Neuronal stem cell (in vitro differentiated cells): ENCODE measurements at regions not wholly inside any gene's neighbourhood (a gene's known extent, or its start where the extent isn't known, plus 50 kb on each side); places are given as distances from the start of the nearest gene placed in this dataset.

Experiments used
- DNase-seq: peaks from one replicate; pipeline ENCODE4 v3.0.0-alpha.2; 2013; ENCODE audit warnings: low spot score
- H2AFZ ChIP-seq: one replicate; pipeline ENCODE4 v1.6.1; 2013; ENCODE audit warnings: mild to moderate bottlenecking, low read length, inconsistent platforms
- H2AK5ac ChIP-seq: 2 replicates; pipeline ENCODE4 v1.6.1; 2013; ENCODE audit warnings: low read depth, mild to moderate bottlenecking, inconsistent platforms, low read length, moderate library complexity, mixed read lengths
- H2BK120ac ChIP-seq: 2 replicates; pipeline ENCODE4 v1.6.1; 2013; ENCODE audit warnings: low read depth, mild to moderate bottlenecking, inconsistent platforms, low read length, moderate library complexity, mixed read lengths
- H2BK12ac ChIP-seq: one replicate; pipeline ENCODE4 v1.6.1; 2013; ENCODE audit warnings: low read length, inconsistent platforms
- H2BK15ac ChIP-seq: 2 replicates; pipeline ENCODE4 v1.6.1; 2013; ENCODE audit warnings: mild to moderate bottlenecking, low read length, inconsistent platforms, mixed read lengths
- H2BK5ac ChIP-seq: one replicate; pipeline ENCODE4 v1.6.1; 2013; ENCODE audit warnings: inconsistent platforms, mild to moderate bottlenecking, low read length, moderate library complexity
- H3K14ac ChIP-seq: one replicate; pipeline ENCODE4 v1.6.1; 2013; ENCODE audit warnings: low read length, inconsistent platforms
- H3K18ac ChIP-seq: 2 replicates; pipeline ENCODE4 v1.6.1; 2013; ENCODE audit warnings: low read length, inconsistent platforms
- H3K23ac ChIP-seq: 2 replicates; pipeline ENCODE4 v1.6.1; 2013; ENCODE audit warnings: low read depth, mild to moderate bottlenecking, mixed read lengths, low read length, inconsistent platforms; ENCODE audit not compliant: poor library complexity
- H3K27ac ChIP-seq: replicated peaks from 3 replicates; pipeline ENCODE4 v1.5.1; 2013; ENCODE audit warnings: low read length, inconsistent platforms
- H3K27me3 ChIP-seq, 3 experiments: 2 replicates each; pipeline ENCODE4 v1.6.1; 2013; ENCODE audit warnings: low read length in 3 of 3, mild to moderate bottlenecking in 2 of 3, inconsistent platforms in 1 of 3, low read depth in 1 of 3, mixed read lengths in 1 of 3, moderate library complexity in 1 of 3; ENCODE audit not compliant: control insufficient read depth in 3 of 3, insufficient read depth in 3 of 3
- H3K36me3 ChIP-seq, 2 donors: replicated peaks in 1 of 2; 2 replicates each; pipeline ENCODE4 v1.6.1; 2013; ENCODE audit warnings: low read length in 2 of 2; ENCODE audit not compliant: control insufficient read depth in 2 of 2, insufficient read depth in 2 of 2
- H3K4ac ChIP-seq: 2 replicates; pipeline ENCODE4 v1.6.1; 2013; ENCODE audit warnings: inconsistent platforms, mild to moderate bottlenecking, low read length, moderate library complexity
- H3K4me1 ChIP-seq, 2 donors: 1 replicate in 1 of 2; 2 replicates in 1 of 2; pipeline ENCODE4 v1.6.1; 2013; ENCODE audit warnings: low read length in 2 of 2, low read depth in 1 of 2; ENCODE audit not compliant: control insufficient read depth in 2 of 2, insufficient read depth in 1 of 2
- H3K4me2 ChIP-seq: one replicate; pipeline ENCODE4 v1.6.1; 2013; ENCODE audit warnings: mild to moderate bottlenecking, low read length, inconsistent platforms; ENCODE audit not compliant: insufficient read depth, poor library complexity, severe bottlenecking
- H3K4me3 ChIP-seq, 2 donors: 2 replicates each; pipeline ENCODE4 v1.5.1; 2013; ENCODE audit warnings: low read length in 2 of 2, mild to moderate bottlenecking in 2 of 2, inconsistent platforms in 1 of 2, moderate library complexity in 1 of 2
- H3K79me1 ChIP-seq: one replicate; pipeline ENCODE4 v1.6.1; 2013; ENCODE audit warnings: low read depth, mild to moderate bottlenecking, inconsistent platforms, low read length, moderate library complexity
- H3K9ac ChIP-seq: one replicate; pipeline ENCODE4 v1.6.1; 2013; ENCODE audit warnings: mild to moderate bottlenecking, low read depth, low read length, inconsistent platforms; ENCODE audit not compliant: poor library complexity
- H3K9me3 ChIP-seq, 2 donors: replicated peaks in 1 of 2; 2 replicates each; pipeline versions ENCODE3 to v1.6.1; 2013; ENCODE audit warnings: low read length in 2 of 2, mild to moderate bottlenecking in 2 of 2, inconsistent platforms in 1 of 2, low read depth in 1 of 2, mixed read lengths in 1 of 2, moderate library complexity in 1 of 2; ENCODE audit not compliant: control insufficient read depth in 2 of 2, insufficient read depth in 1 of 2
- H4K8ac ChIP-seq: one replicate; pipeline ENCODE4 v1.6.1; 2013; ENCODE audit warnings: low read depth, mild to moderate bottlenecking, inconsistent platforms, low read length, moderate library complexity
- H4K91ac ChIP-seq: one replicate; pipeline ENCODE4 v1.6.1; 2013; ENCODE audit warnings: low read length, low read depth, mild to moderate bottlenecking, inconsistent platforms; ENCODE audit not compliant: poor library complexity
- WGBS, 2 donors: extraction: QIAGEN DNeasy Blood & Tissue Kit; methylation state at CpG; one replicate each; pipeline ENCODE4 v1.1.7; 2013; ENCODE audit warnings: missing lambda C conversion rate in 2 of 2, mixed read lengths in 1 of 2; ENCODE audit not compliant: insufficient read length in 2 of 2, insufficient replicate concordance in 1 of 2; ENCODE audit errors: extremely low coverage in 2 of 2; 5-methylcytosine and 5-hydroxymethylcytosine counted together

DNA sequence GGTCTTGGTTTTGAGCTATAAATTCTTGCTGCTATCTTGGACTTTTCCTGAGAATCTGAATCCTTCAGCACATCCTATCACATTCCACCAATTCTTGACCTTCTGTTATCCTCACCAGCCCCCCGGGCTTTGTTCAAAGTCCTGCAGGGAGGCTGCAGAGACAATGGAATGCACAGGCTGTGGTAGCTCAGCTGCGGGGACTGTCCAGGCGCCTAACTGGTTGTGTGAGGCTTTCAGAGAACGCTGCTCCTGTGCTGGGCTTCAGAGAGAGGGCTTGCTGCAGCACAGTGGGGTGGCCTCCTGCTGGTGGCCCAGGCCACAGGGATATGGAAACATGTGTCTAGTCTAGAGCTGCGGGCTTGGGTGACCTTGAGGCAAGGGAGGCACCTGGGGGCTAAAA, 196.3 kb upstream of the GATB start:
- Histone ChIP-seq H2AK5ac (no peak overlapping the region), H3K27ac (peak overlapping the region; percentile 17), H3K9me3 (no peaks in the 10 kb centered on the region), H3K9ac (no peak overlapping the region), H2AFZ (no peak overlapping the region), H3K4me3 (no peak overlapping the region), H3K4me2 (no peak overlapping the region), H3K18ac (no peak overlapping the region), H3K14ac (no peak overlapping the region), H2BK12ac (no peak overlapping the region), H3K23ac (no peak overlapping the region), H4K91ac (no peak overlapping the region), H3K4me1 (peaks cover 5 to 6% of the 10 kb centered on the region in 2 donors), H3K79me1 (no peaks in the 10 kb centered on the region), H2BK15ac (no peak overlapping the region), H3K36me3 (no peaks in the 10 kb centered on the region), H3K4ac (no peak overlapping the region), H3K27me3 (no peaks in the 10 kb centered on the region), H2BK120ac (no peak overlapping the region), H2BK5ac (no peak overlapping the region), H4K8ac (no peak overlapping the region)
- peak; percentile 61 for DNase-seq
- no CpG with 5 or more reads among the region's 5 CpGs for WGBS, 2 donors

GRCh38 chr4:151955721-151956380, 195.0 kb upstream of the GATB start:
- Histone ChIP-seq H2AFZ (no peak overlapping the region), H3K27me3 (no peaks in the 10 kb centered on the region), H3K27ac (no peak overlapping the region), H4K8ac (no peak overlapping the region), H2BK15ac (no peak overlapping the region), H3K4ac (no peak overlapping the region), H3K9ac (no peak overlapping the region), H3K18ac (no peak overlapping the region), H2BK120ac (no peak overlapping the region), H3K4me1 (peaks cover 5 to 6% of the 10 kb centered on the region in 2 donors), H3K36me3 (no peaks in the 10 kb centered on the region), H2BK12ac (no peak overlapping the region), H3K9me3 (no peaks in the 10 kb centered on the region), H2BK5ac (no peak overlapping the region), H2AK5ac (no peak overlapping the region), H3K79me1 (no peaks in the 10 kb centered on the region), H4K91ac (no peak overlapping the region), H3K4me3 (no peak overlapping the region), H3K4me2 (no peak overlapping the region), H3K23ac (no peak overlapping the region), H3K14ac (no peak overlapping the region)
- no peak for DNase-seq
- WGBS, 2 donors: no CpG with 5 or more reads among the region's 5 CpGs

- DNase-seq: no peak
- no peak overlapping the region for H3K18ac ChIP-seq
- H2BK12ac ChIP-seq: no peak overlapping the region
- H3K4me3 ChIP-seq: no peak overlapping the region
- no peak overlapping the region for H4K8ac ChIP-seq
- H3K4ac ChIP-seq: no peak overlapping the region
- H2BK120ac ChIP-seq: no peak overlapping the region
- H2BK5ac ChIP-seq: no peak overlapping the region
- no peak overlapping the region for H3K14ac ChIP-seq
- H3K27ac ChIP-seq: no peak overlapping the region
- no peaks in the 10 kb centered on the region for H3K36me3 ChIP-seq
- no peak overlapping the region for H2AK5ac ChIP-seq
- no peak overlapping the region for H2AFZ ChIP-seq
- no peaks in the 10 kb centered on the region for H3K9me3 ChIP-seq
- no peak overlapping the region for H4K91ac ChIP-seq
- WGBS, 2 donors: no CpG with 5 or more reads among the region's 6 CpGs
- no peak overlapping the region for H3K9ac ChIP-seq
- no peak overlapping the region for H2BK15ac ChIP-seq
- H3K23ac ChIP-seq: no peak overlapping the region
- H3K4me2 ChIP-seq: no peak overlapping the region
- H3K4me1 ChIP-seq: peaks cover 5 to 6% of the 10 kb centered on the region in 2 donors
- H3K79me1 ChIP-seq: no peaks in the 10 kb centered on the region
- no peaks in the 10 kb centered on the region for H3K27me3 ChIP-seq
These were observed 193.1 kb upstream of the GATB start for GRCh38 chr4:151953795-151954372.

DNA sequence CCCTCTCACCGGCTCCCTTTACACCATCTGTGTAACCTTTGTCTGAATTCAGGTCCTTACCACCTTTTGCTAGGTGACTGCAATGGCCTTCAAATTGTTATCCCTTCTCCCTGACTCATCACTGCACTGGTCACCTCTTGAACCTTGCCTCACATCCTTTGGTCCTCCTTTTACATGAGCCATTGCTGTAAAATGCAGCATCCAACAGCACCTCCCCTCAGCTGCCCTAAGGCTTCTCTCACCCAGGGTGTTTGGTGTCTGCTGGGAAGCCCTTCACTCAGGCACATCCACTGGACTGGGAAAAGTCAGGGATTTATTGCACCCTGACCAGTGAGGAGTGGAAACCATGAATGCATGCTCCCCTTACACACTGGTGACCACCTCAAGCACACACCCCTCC, 192.5 kb upstream of the GATB start:
- Histone ChIP-seq H3K4me3 (no peak overlapping the region), H3K14ac (no peak overlapping the region), H2AFZ (no peak overlapping the region), H3K36me3 (no peaks in the 10 kb centered on the region), H4K8ac (no peak overlapping the region), H3K18ac (no peak overlapping the region), H3K9me3 (no peaks in the 10 kb centered on the region), H2AK5ac (no peak overlapping the region), H3K4me1 (peaks cover 5 to 6% of the 10 kb centered on the region in 2 donors), H2BK5ac (no peak overlapping the region), H3K4ac (no peak overlapping the region), H4K91ac (no peak overlapping the region), H3K9ac (no peak overlapping the region), H3K4me2 (no peak overlapping the region), H2BK12ac (no peak overlapping the region), H2BK120ac (no peak overlapping the region), H2BK15ac (no peak overlapping the region), H3K27me3 (no peaks in the 10 kb centered on the region), H3K23ac (no peak overlapping the region), H3K27ac (no peak overlapping the region), H3K79me1 (no peaks in the 10 kb centered on the region)
- no peak for DNase-seq
- no CpG with 5 or more reads among the region's 1 CpG for WGBS, 2 donors
